Effector memory CD4-positive, alpha-beta T cell (primary cell): ENCODE measurements at regions not wholly inside any gene's neighbourhood (a gene's known extent, or its start where the extent isn't known, plus 50 kb on each side); places are given as distances from the start of the nearest gene placed in this dataset.

Experiments
- DNase-seq, 3 donors: peaks; one replicate each; pipeline ENCODE4 v3.0.0-alpha.2; 2020
- H3K27ac ChIP-seq: 2 replicates; pipeline ENCODE4 v1.7.0; 2013; ENCODE audit warnings: mild to moderate bottlenecking, low read length, moderate library complexity; ENCODE audit not compliant: insufficient read depth, poor library complexity, severe bottlenecking
- H3K27me3 ChIP-seq: replicated peaks from 2 replicates; pipeline ENCODE4 v1.7.0; 2013; ENCODE audit warnings: mild to moderate bottlenecking, low read length; ENCODE audit not compliant: insufficient read depth, control insufficient read depth, poor library complexity, severe bottlenecking
- H3K36me3 ChIP-seq: 2 replicates; pipeline ENCODE4 v1.7.0; 2013; ENCODE audit warnings: mild to moderate bottlenecking, low read length, moderate library complexity; ENCODE audit not compliant: control insufficient read depth, insufficient read depth
- H3K4me1 ChIP-seq: 2 replicates; pipeline ENCODE4 v1.7.0; 2013; ENCODE audit warnings: low read length, mild to moderate bottlenecking; ENCODE audit not compliant: control insufficient read depth, insufficient read depth, poor library complexity, severe bottlenecking
- H3K4me3 ChIP-seq: 2 replicates; pipeline ENCODE4 v1.7.0; 2013; ENCODE audit warnings: low read length, low read depth, mild to moderate bottlenecking; ENCODE audit not compliant: insufficient read depth, poor library complexity, severe bottlenecking
- H3K9me3 ChIP-seq: 2 replicates; pipeline ENCODE4 v1.7.0; 2013; ENCODE audit warnings: mild to moderate bottlenecking, low read length, moderate library complexity; ENCODE audit not compliant: control insufficient read depth

DNA sequence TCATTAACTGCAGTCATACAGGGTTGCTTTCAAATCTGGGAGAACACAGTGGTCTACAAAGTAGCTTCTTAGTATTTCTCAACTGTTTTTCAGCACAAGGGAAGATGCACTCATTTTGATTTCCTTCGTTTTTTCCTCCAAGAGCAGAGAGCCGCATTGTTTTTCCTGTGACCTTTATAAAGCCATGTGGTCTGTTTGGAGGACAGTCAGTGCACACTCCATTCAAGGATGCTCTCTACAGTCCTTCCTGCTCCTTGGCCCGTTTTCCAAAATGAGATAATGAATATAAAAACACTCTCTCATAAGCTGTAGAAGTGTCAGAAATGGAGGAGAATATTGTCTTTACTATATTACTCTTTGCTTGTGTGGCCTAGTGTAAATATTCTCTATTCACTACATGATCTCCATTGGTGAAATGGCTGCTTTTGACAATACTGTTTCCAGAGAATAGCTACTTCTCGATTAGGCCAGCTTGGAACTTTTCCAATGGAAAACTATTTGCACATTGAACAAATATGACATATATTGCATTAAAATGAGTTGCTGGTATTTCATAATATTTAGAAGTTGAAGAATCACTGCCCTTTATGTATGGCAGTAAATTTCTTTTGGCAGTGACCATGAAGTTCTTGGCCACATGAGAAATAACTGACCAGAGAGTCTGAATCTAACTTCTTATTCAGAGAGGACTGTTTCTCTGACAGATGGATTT lies 393.1 kb upstream of the RGS6 start:
- H3K9me3 ChIP-seq, result no peaks in the 10 kb centered on the region
- H3K27me3 ChIP-seq, result no peaks in the 10 kb centered on the region
- no peaks in the 10 kb centered on the region for H3K36me3 ChIP-seq
- no peak for DNase-seq
- no peak overlapping the region for H3K27ac ChIP-seq
- H3K4me1 ChIP-seq, result no peaks in the 10 kb centered on the region
- no peak overlapping the region for H3K4me3 ChIP-seq

GRCh38 chr14:71539650-71540285 lies 392.5 kb upstream of the RGS6 start:
- no peak for DNase-seq

DNA sequence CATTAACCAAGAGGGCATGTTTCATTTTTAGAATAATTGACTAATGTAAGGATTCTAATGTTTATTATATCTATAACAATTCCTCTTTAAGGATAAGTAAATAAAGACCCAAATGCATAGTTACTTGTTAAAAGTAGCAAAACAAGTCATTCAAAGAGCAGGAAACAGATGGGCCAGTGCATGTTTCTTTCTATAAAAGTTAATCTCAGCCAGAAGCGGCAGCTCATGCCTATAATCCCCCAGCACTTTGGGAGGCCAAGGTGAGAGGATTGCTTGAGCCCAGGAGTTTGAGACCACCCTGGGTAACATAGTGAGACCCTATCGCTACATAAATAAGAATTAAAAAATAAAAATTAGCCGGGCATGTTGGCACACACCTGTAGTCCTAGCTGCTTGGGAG lies 391.0 kb upstream of the RGS6 start:
- Histone ChIP-seq H3K4me3 (no peak overlapping the region), H3K27ac (no peak overlapping the region), H3K27me3 (no peaks in the 10 kb centered on the region), H3K36me3 (no peaks in the 10 kb centered on the region), H3K9me3 (no peaks in the 10 kb centered on the region), H3K4me1 (no peaks in the 10 kb centered on the region)
- no peak for DNase-seq

More at GRCh38 chr14:71539650-71540285, 392.5 kb upstream of the RGS6 start:
- Histone ChIP-seq H3K4me3 (no peak overlapping the region), H3K4me1 (no peaks in the 10 kb centered on the region), H3K36me3 (no peaks in the 10 kb centered on the region), H3K27ac (no peak overlapping the region), H3K27me3 (no peaks in the 10 kb centered on the region), H3K9me3 (no peaks in the 10 kb centered on the region)

GRCh38 chr14:71541973-71542690 lies 390.1 kb upstream of the RGS6 start:
- no peak for DNase-seq
- no peaks in the 10 kb centered on the region for H3K4me1 ChIP-seq
- H3K36me3 ChIP-seq, result no peaks in the 10 kb centered on the region
- no peaks in the 10 kb centered on the region for H3K9me3 ChIP-seq
- H3K27me3 ChIP-seq, result no peaks in the 10 kb centered on the region
- H3K27ac ChIP-seq, result no peak overlapping the region
- no peak overlapping the region for H3K4me3 ChIP-seq

DNA sequence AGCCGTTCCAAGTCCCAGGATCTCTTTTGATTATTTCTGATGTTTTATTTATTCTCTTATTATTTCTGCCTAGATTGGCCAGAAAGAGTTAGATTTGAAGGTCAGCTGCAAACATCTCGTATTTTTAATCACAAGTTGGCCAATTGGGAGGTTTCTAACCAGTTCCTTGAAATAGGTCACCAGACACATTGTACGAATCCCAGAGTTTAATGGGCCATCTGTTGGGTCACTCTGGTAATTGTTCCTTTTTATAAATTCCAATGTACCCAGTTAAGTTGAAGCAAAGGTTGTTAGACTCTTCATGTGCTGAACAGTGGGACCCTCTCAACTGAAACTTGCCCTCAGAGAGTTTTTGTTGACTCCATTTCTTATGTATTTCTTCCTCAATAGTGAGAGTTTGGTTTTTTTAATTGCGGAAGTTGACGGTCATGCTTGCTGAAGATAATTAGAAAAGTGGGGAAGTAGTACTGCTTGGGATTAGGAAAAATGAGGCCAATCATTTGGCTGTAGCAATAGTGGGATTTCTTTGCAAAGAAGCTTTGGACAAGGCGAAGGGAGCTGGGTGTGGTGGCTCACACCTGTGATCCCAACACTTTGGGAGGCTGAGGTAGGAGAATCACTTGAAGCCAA lies 382.7 kb upstream of the RGS6 start:
- Histone ChIP-seq H3K9me3 (no peaks in the 10 kb centered on the region), H3K27ac (no peak overlapping the region), H3K4me3 (no peak overlapping the region), H3K36me3 (no peaks in the 10 kb centered on the region), H3K4me1 (peaks cover 3% of the 10 kb centered on the region), H3K27me3 (no peaks in the 10 kb centered on the region)
- DNase-seq, result no peak

DNA sequence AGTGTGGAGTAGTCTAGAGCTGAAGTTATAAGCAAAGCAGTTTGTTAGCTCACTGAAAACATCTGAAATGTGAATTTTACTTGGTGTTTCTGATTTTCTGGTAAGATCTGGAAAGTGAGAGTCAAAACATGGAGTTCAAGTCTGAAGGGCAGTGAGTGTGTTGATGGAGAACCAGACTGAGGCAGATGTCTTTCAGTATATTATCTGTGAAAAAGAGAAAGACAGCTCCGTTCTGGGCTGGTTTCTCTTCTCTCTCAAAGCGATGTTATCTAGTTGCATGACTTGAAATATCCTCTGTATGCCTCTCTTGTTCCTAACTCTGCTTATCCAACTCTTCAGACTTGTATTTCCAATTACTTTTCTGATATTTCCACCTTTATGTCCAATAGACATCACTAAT lies 381.9 kb upstream of the RGS6 start:
- no peak overlapping the region for H3K4me3 ChIP-seq
- H3K27ac ChIP-seq, result no peak overlapping the region
- H3K36me3 ChIP-seq, result no peaks in the 10 kb centered on the region
- no peaks in the 10 kb centered on the region for H3K27me3 ChIP-seq
- DNase-seq, result no peak
- no peaks in the 10 kb centered on the region for H3K9me3 ChIP-seq
- peaks cover 10% of the 10 kb centered on the region for H3K4me1 ChIP-seq

- Histone ChIP-seq H3K4me3 (no peak overlapping the region), H3K9me3 (no peaks in the 10 kb centered on the region), H3K4me1 (peaks cover 14% of the 10 kb centered on the region), H3K36me3 (no peaks in the 10 kb centered on the region), H3K27ac (no peak overlapping the region), H3K27me3 (no peaks in the 10 kb centered on the region)
- no peak for DNase-seq
Measured at GRCh38 chr14:71551291-71551950, 380.8 kb upstream of the RGS6 start.

DNA sequence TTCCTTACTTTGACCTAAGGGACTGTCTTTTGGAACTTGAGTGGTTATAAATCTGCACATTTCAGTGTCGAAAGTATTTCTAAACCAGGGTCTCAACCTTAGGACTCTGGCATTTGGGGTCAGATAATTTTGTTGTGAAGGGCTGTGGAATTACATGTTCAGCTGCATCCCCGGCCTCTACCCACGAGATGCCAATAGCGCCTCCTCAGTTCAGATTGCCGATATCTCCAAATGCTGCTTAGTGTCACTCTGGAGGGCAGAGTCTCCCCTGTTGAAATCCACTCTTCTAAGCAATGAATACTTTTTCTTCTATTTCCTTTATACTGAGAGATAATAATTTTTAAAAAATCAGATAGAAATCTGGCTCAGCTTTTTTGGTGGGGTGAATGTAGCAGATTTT lies 379.4 kb upstream of the RGS6 start:
- no peaks in the 10 kb centered on the region for H3K9me3 ChIP-seq
- no peak for DNase-seq
- no peaks in the 10 kb centered on the region for H3K27me3 ChIP-seq
- H3K4me1 ChIP-seq, result peaks cover 20% of the 10 kb centered on the region
- no peaks in the 10 kb centered on the region for H3K36me3 ChIP-seq
- H3K27ac ChIP-seq, result no peak overlapping the region
- no peak overlapping the region for H3K4me3 ChIP-seq

DNA sequence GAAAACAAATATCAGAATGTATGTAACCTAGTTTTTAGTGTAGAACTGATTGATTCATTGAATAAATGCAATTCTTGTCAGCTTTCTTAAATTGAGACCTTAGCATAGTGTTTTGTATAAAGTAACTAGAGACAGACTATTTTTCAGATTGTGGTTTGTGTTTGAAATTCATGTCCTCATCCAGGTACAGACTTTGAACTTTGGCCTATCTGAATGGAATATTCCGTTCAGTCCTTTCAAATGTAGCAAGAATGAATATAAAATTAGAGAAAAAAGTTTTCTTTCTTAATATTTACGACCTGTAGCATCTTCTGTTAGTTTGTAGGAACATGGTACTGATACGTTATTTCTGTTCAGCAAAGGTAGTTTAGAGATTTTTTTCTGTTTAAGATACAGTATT lies 378.4 kb upstream of the RGS6 start:
- H3K4me3 ChIP-seq, result no peak overlapping the region
- H3K27me3 ChIP-seq, result no peaks in the 10 kb centered on the region
- DNase-seq, result no peak
- peaks cover 20% of the 10 kb centered on the region for H3K4me1 ChIP-seq
- no peaks in the 10 kb centered on the region for H3K9me3 ChIP-seq
- peak overlapping the region; percentile 68 for H3K27ac ChIP-seq
- H3K36me3 ChIP-seq, result no peaks in the 10 kb centered on the region
